CD4-positive, alpha-beta T cell treated with Interferon gamma for 1 hour (primary cell): ENCODE measurements at regions not wholly inside any gene's neighbourhood (a gene's known extent, or its start where the extent isn't known, plus 50 kb on each side); places are given as distances from the start of the nearest gene placed in this dataset.

Experiments
- DNase-seq: peaks from one replicate; pipeline ENCODE4 v3.0.0-alpha.2; 2020

GRCh38 chr1:188240772-188241406 is 1412.1 kb downstream of the PLA2G4A start:
- no peak for DNase-seq

DNA sequence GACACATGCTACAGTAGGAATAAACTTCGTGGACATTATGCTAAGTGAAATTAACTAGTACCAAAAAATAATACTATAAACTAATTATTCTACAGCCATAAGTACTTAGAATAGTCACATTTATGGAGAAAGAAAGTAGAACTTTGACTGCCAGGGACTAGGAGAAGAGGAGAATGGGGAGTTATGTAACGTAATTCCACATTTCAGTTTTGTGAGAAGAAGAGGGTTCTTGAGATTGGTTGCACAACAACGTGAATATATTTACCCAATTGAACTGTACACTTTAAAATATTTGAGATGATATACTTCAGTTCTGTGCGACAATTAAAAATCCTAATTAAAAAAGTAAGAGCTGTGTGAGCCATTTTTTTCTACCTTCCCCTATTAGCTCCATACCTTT is 1412.9 kb downstream of the PLA2G4A start:
- DNase-seq = no peak

DNA sequence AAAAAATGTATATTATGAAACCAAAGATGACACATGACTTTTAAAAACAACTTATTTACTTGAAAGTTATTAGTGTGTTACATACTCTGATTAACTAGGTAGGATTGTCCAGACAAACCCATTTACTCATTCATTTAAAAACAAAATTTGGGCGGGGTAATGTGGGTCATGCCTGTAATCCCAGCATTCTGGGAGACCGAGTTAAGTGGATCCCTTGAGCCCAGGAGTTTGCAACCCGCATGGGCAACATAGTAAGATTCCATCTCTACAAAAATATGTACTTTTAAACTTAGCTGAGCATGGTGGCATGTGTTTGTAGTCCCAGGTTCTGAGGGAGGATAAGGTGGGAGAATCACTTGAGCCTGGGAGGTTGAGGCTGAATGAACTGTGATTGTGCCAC is 1414.7 kb downstream of the PLA2G4A start:
- no peak for DNase-seq

GRCh38 chr1:188244681-188245080 is 1415.9 kb downstream of the PLA2G4A start:
- no peak for DNase-seq

GRCh38 chr1:188247255-188247654 is 1418.5 kb downstream of the PLA2G4A start:
- no peak for DNase-seq

DNA sequence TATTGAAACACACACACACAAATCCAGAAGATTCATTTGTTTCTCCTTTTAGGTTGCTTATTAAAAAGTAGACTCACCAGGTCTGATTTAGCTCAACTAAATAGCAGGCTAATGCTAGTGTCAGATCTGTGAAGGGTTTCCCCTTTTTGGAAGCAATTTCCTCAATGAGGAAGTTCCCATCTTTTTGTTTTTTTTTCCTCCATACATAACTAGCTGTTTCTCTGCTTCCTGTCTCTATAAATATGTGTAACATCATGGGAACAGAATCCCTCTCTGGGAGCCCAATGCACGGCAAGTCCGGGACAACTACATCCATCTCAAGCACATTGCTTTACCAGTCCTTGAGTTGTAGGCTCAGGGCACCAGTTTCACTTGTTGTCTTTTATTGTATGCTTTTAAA is 1421.1 kb downstream of the PLA2G4A start:
- no peak for DNase-seq

DNA sequence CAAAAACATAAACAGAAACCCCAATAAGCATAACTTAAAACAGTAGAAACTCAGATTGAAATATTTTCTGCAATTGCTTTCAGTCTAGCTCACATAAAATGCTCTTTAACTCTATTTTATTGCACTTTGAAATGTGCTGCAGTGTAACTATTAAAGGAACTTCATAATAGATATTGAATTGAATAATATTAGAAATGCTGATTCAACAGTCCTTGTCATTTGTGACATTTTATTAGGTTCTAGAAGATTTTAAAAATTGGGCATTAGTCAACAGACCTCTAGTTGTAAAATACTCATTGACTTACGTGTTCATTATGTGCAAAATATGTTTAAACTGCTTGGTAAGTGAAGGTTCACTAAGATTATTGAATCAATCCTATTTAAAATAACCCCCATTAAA is 1422.3 kb downstream of the PLA2G4A start:
- no peak for DNase-seq

GRCh38 chr1:188261849-188262248 is 1433.1 kb downstream of the PLA2G4A start:
- DNase-seq = no peak

DNA sequence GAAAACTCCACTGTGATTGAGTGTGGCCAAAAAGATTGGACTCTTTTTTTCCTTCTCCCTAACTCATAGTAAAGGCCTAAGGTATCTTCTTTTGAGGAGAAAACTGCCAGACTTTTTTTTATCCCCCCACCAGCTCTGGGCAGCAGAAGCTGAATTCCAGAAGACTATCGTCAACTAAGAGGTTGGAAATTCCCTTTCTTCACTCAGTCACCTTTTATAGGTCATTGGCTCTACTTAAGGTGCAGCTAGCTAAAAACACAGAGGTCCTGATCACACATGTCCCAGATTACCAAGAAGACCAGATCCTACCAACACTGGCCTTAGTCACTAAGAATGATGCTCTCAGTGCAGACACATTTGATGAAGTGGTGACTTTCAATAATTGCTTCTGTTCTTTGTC is 1441.2 kb downstream of the PLA2G4A start:
- no peak for DNase-seq

DNA sequence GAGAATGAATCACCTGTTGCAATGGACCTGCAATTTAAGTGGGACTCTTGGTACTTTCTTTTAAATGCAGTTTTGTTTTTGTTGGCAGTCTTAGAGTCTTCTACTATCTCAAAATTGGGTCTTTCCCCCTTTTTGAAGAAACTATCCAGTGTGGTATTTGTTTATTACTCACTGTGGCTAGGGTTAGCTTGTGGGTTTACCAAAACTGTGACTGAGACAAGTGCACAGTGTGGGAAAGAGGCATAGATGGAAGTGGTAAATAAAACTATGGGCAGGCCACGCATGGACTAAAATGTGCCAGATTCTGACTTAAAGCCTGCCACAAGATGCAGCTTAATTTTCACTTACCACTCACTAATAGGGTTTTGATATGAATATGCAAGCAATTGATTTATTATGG is 1441.7 kb downstream of the PLA2G4A start:
- no peak for DNase-seq

- no peak for DNase-seq
Measured at GRCh38 chr1:188277771-188278170, 1449.0 kb downstream of the PLA2G4A start.

GRCh38 chr1:188281921-188282320 is 1453.2 kb downstream of the PLA2G4A start:
- no peak for DNase-seq

DNA sequence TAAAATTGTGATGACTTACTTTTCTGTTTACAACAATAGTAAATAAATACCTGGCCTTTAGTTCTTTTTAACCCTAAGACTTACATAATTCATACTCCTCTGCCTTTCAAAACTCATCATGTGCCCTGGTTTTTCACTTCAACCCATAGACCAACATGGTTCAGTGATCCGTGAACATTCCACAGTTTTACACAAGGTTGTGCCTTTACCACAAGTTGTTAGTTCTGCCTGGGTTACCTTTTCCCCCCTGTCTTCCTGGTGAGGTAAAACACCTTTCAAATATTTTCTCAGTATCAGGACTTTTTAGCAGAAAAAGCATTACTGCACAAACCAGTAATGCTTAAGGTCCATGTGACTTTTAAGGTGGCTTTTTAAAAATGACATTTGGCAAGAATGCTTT is 1466.4 kb downstream of the PLA2G4A start:
- no peak for DNase-seq

- no peak for DNase-seq
Measured at GRCh38 chr1:188302746-188303145, 1474.0 kb downstream of the PLA2G4A start.

- no peak for DNase-seq
Measured at GRCh38 chr1:188314557-188315137, 1485.9 kb downstream of the PLA2G4A start.

DNA sequence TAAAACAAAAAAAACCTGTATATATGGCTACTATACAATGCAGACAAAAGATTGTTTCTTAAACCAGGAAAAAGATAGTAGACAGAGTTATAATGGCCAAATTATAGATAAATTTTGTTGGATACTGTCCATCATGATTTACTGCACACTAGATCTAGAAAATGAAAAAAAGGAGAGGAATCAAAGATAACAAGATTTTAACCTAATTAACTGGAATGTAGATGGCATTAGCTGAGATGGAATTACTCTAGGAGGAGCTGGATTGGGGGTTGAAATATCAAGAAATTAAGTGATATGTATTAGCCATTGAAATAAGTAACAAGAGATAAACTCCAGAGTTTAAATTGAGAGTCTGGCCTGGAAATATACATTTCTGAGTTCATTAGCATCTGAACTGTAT is 1489.1 kb downstream of the PLA2G4A start:
- no peak for DNase-seq

DNA sequence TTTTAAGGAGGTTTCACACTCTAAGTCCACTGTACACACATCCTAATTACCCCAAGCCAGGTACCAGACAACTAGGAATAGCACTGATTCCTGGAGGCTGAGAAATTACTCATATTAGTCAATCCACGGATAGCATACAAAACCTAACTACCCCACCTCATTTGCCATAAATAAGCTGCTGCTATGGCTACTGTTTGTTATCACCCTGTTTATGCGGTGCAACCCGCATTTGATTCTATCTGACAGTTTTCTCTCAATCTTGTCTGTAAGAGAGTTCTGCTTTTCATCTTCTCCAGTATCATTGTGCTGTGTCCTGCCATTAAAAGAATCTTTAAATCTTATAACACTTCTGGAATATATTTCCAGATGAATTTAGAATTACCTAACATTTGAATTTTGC is 1496.5 kb downstream of the PLA2G4A start:
- no peak for DNase-seq

DNA sequence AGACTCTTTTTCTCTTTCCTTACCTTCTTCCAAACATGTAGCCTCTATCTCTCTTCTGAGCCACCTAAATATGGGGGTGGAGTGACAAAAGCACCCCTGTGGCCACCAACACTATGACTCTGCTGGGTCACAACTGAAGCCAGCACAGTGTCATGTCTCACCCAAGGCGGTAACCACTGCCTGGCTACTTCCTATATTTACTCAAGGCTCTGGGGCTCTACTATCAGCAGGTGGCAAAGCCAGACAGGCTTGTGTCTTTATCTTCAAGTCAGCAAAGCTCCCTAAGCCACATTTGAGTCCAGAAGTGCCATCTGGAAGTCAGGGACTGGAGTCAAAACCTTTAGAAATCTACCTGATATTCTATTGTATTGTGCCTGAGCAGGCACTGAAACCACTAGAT is 1515.2 kb downstream of the PLA2G4A start:
- no peak for DNase-seq

DNA sequence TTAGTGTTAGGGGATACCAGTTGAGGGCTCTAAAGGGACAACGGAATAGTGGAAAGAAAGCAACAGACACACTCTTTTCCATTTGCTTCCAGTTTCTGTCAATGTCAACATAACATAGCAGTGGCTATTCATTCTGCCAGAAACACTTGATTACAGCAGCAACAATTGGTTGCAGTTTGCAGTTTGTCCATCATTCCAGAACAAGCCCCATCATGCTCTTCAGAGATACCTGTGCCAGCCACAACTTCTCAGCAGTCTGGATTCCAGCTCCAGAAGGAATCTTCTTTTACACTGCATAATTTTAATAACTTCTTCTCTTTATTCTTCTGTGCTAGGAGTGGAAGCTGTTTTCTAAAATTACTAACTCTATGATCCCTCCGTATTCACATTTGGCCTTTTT is 1521.4 kb downstream of the PLA2G4A start:
- DNase-seq = no peak

GRCh38 chr1:188355082-188355481 is 1526.3 kb downstream of the PLA2G4A start:
- no peak for DNase-seq

- no peak for DNase-seq
Measured at GRCh38 chr1:188355847-188356246, 1527.1 kb downstream of the PLA2G4A start.

GRCh38 chr1:188359315-188359714 is 1530.6 kb downstream of the PLA2G4A start:
- no peak for DNase-seq

- no peak for DNase-seq
Measured at GRCh38 chr1:188363943-188364342, 1535.2 kb downstream of the PLA2G4A start.

- no peak for DNase-seq
Measured at GRCh38 chr1:188364927-188365449, 1536.2 kb downstream of the PLA2G4A start.

DNA sequence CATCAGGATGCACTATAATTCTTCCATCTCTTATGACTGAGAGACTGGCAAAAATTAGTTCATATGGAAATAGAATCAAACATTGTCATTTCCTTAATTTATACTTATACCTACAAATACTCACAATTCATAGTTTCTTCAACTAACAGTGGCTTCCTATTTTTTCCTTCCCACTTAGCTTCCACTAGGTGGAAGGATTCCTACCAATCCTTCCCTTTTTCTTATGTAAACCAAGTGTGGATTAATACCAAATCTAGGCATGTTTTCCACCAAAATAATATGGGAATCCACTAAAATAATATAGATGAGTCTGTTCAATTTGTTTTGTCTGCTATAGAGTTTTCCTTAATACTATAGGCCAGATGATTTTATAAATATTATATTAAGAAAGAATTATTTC is 1537.1 kb downstream of the PLA2G4A start:
- DNase-seq = no peak
